Ishikawa (cell line): ENCODE measurements at regions not wholly inside any gene's neighbourhood (a gene's known extent, or its start where the extent isn't known, plus 50 kb on each side); places are given as distances from the start of the nearest gene placed in this dataset.

Experiments
- CEBPB ChIP-seq: IDR thresholded peaks from 2 replicates; pipeline ENCODE4 v1.6.1; 2012
- CREB1 ChIP-seq: IDR thresholded peaks from 2 replicates; pipeline ENCODE4 v1.6.1; 2012; ENCODE audit warnings: low read depth
- EGR1 ChIP-seq: IDR thresholded peaks from 2 replicates; pipeline ENCODE4 v1.6.1; 2012
- EP300 ChIP-seq: IDR thresholded peaks from 2 replicates; pipeline ENCODE4 v1.6.1; 2012; ENCODE audit warnings: borderline replicate concordance
- FOXM1 ChIP-seq: IDR thresholded peaks from 2 replicates; pipeline ENCODE4 v1.6.1; 2012; ENCODE audit warnings: low read depth, borderline replicate concordance
- MAX ChIP-seq: IDR thresholded peaks from 2 replicates; pipeline ENCODE4 v1.6.1; 2012
- NFIC ChIP-seq: IDR thresholded peaks from 2 replicates; pipeline ENCODE4 v1.6.1; 2012
- RAD21 ChIP-seq: IDR thresholded peaks from 2 replicates; pipeline ENCODE4 v1.6.1; 2012; ENCODE audit warnings: low read depth
- TAF1 ChIP-seq: IDR thresholded peaks from 2 replicates; pipeline ENCODE4 v1.6.1; 2012; ENCODE audit warnings: low read depth, mild to moderate bottlenecking
- TCF12 ChIP-seq: IDR thresholded peaks from 2 replicates; pipeline ENCODE4 v1.6.1; 2012; ENCODE audit warnings: low read depth
- TEAD4 ChIP-seq: IDR thresholded peaks from 2 replicates; pipeline ENCODE4 v1.6.1; 2012
- USF1 ChIP-seq: IDR thresholded peaks from 2 replicates; pipeline ENCODE4 v1.6.1; 2012
- YY1 ChIP-seq: IDR thresholded peaks from 2 replicates; pipeline ENCODE4 v1.6.1; 2012; ENCODE audit warnings: low read depth
- ZBTB7A ChIP-seq: IDR thresholded peaks from 2 replicates; pipeline ENCODE4 v1.6.1; 2012; ENCODE audit warnings: low read depth
- TF ChIP-seq, protein P1 (sequence below): IDR thresholded peaks from 2 replicates; pipeline ENCODE4 v1.6.1; 2012; ENCODE audit warnings: low read depth, mild to moderate bottlenecking

- TF ChIP-seq EGR1 = no peak
- no peak for TF ChIP-seq USF1
- TF ChIP-seq RAD21 = no peak
- TF ChIP-seq, protein P1, sequence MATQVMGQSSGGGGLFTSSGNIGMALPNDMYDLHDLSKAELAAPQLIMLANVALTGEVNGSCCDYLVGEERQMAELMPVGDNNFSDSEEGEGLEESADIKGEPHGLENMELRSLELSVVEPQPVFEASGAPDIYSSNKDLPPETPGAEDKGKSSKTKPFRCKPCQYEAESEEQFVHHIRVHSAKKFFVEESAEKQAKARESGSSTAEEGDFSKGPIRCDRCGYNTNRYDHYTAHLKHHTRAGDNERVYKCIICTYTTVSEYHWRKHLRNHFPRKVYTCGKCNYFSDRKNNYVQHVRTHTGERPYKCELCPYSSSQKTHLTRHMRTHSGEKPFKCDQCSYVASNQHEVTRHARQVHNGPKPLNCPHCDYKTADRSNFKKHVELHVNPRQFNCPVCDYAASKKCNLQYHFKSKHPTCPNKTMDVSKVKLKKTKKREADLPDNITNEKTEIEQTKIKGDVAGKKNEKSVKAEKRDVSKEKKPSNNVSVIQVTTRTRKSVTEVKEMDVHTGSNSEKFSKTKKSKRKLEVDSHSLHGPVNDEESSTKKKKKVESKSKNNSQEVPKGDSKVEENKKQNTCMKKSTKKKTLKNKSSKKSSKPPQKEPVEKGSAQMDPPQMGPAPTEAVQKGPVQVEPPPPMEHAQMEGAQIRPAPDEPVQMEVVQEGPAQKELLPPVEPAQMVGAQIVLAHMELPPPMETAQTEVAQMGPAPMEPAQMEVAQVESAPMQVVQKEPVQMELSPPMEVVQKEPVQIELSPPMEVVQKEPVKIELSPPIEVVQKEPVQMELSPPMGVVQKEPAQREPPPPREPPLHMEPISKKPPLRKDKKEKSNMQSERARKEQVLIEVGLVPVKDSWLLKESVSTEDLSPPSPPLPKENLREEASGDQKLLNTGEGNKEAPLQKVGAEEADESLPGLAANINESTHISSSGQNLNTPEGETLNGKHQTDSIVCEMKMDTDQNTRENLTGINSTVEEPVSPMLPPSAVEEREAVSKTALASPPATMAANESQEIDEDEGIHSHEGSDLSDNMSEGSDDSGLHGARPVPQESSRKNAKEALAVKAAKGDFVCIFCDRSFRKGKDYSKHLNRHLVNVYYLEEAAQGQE = no peak
- TF ChIP-seq FOXM1 = no peak
- no peak for TF ChIP-seq YY1
- TF ChIP-seq NFIC = no peak
- no peak for TF ChIP-seq EP300
- TF ChIP-seq MAX = no peak
- TF ChIP-seq TEAD4 = no peak
Measured at GRCh38 chr4:164405774-164406173, 348.2 kb upstream of the SMIM31 start.

DNA sequence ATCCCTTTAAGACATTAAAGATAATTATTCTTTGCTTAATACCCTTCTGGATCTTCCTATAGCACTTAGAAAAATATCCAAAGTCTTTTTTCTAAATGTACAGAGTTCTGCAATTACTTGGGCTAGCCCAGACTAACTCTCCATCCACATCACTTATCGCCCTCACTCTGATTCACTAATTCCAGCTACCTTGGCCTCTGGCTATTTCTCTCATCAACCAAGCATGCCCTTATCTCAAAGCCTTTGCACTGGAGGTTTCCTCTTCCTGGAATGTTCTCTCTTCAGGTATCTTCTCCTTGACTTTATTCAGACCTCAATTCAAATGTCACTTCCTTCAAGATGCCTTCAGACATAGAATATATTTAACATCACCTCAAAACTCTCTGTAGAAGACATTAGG lies 345.1 kb upstream of the SMIM31 start:
- no peak for TF ChIP-seq NFIC
- TF ChIP-seq, protein P1 = no peak
- no peak for TF ChIP-seq MAX
- no peak for TF ChIP-seq EP300
- TF ChIP-seq TAF1 = no peak
- TF ChIP-seq CEBPB = no peak
- no peak for TF ChIP-seq TCF12
- no peak for TF ChIP-seq TEAD4
- no peak for TF ChIP-seq CREB1
- no peak for TF ChIP-seq USF1
- no peak for TF ChIP-seq ZBTB7A
- no peak for TF ChIP-seq EGR1
- no peak for TF ChIP-seq YY1

DNA sequence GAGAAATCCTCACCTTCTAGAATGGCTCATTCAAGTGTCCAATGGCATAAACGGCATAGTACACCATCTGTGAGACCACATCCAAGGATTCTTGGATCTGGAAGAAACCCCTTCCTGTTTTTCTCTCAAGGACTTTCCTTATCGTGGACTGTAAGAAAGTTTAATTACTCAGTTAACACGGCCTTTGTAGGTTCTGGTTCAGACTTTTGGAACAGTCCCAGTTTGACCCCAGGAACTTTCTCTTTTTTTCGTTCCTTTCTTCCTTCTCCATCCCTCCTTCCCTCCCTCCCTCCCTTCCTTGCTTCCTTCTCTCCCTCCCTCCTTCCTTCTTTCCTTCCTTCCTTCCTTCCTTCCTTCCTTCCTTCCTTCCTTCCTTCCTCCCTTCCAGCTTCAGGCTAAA lies 343.5 kb upstream of the SMIM31 start:
- TF ChIP-seq MAX (no peak), TCF12 (no peak), TAF1 (no peak), NFIC (no peak), YY1 (no peak), EGR1 (no peak), RAD21 (no peak), USF1 (no peak)

DNA sequence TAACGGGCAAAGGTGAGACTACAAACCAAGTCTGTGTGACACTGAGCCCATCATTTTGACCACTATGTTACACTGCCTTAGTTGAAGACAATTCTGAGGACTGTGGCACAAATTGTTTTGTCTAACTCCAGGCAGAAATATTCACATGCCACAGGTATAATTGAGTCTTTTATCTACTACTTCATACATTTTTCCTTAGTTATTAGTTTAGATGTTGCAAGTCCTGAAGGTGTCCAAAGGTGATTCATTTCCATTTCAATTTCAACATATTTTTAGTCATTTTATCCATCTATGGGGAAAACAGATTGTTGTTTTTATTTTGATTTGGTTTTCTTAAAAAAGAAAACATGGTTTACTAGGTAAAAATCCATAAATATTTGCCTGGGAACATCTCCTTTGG lies 341.7 kb upstream of the SMIM31 start:
- TF ChIP-seq USF1 (no peak), TCF12 (no peak), CEBPB (no peak), RAD21 (no peak), EGR1 (no peak)

- TF ChIP-seq, protein P1 = no peak
- no peak for TF ChIP-seq MAX
- TF ChIP-seq RAD21 = no peak
- no peak for TF ChIP-seq CEBPB
- no peak for TF ChIP-seq USF1
- no peak for TF ChIP-seq NFIC
- no peak for TF ChIP-seq EP300
- TF ChIP-seq ZBTB7A = no peak
- no peak for TF ChIP-seq TCF12
- no peak for TF ChIP-seq TEAD4
- TF ChIP-seq YY1 = no peak
- no peak for TF ChIP-seq EGR1
Measured at GRCh38 chr4:164413743-164414142, 340.2 kb upstream of the SMIM31 start.
